GM13976 (cell line): ENCODE measurements at regions not wholly inside any gene's neighbourhood (a gene's known extent, or its start where the extent isn't known, plus 50 kb on each side); places are given as distances from the start of the nearest gene placed in this dataset.

Experiments
- DNase-seq: peaks from one replicate; pipeline ENCODE4 v3.0.0; 2012; ENCODE audit warnings: low spot score
- CTCF ChIP-seq: IDR thresholded peaks from 2 replicates; pipeline ENCODE4 v1.5.1; 2012; ENCODE audit warnings: borderline replicate concordance, mild to moderate bottlenecking; ENCODE audit not compliant: insufficient read depth; ENCODE audit errors: extremely low read depth, missing control alignments, control extremely low read depth
- in situ Hi-C: fragments of 300-500 bp; cut with MboI; formaldehyde crosslinking; loops from one replicate; pipeline ENCODE4 v1.12.0; 2022; ENCODE audit warnings: low sequenced_read_pairs, mixed read lengths, inconsistent platforms; ENCODE audit not compliant: unreplicated experiment

- in situ Hi-C loops, result no loop called here
Observed at GRCh38 chr5:61735531-61735930, 403.5 kb downstream of the ZSWIM6 start.

GRCh38 chr5:61735995-61736394 is 403.9 kb downstream of the ZSWIM6 start:
- TF ChIP-seq CTCF, result no peak

More at GRCh38 chr5:61735531-61735930, 403.5 kb downstream of the ZSWIM6 start:
- TF ChIP-seq CTCF, result no peak
- DNase-seq, result no peak

GRCh38 chr5:61737301-61737963 is 405.4 kb downstream of the ZSWIM6 start:
- no peak for TF ChIP-seq CTCF
- DNase-seq, result no peak
- in situ Hi-C loops, result no loop called here

More at GRCh38 chr5:61735995-61736394, 403.9 kb downstream of the ZSWIM6 start:
- no peak for DNase-seq
- in situ Hi-C loops, result no loop called here

GRCh38 chr5:61737964-61738340 is 405.9 kb downstream of the ZSWIM6 start:
- DNase-seq, result no peak
- in situ Hi-C loops, result no loop called here
- TF ChIP-seq CTCF, result no peak

- in situ Hi-C loops, result no loop called here
- no peak for DNase-seq
- no peak for TF ChIP-seq CTCF
Observed at GRCh38 chr5:61738446-61738845, 406.4 kb downstream of the ZSWIM6 start.

GRCh38 chr5:61744690-61745619 is 412.9 kb downstream of the ZSWIM6 start:
- DNase-seq, result no peak
- in situ Hi-C loops, result no loop called here
- TF ChIP-seq CTCF, result no peak
